ENCODE measurements at regions not wholly inside any gene's neighbourhood (a gene's known extent, or its start where the extent isn't known, plus 50 kb on each side); places are given as distances from the start of the nearest gene placed in this dataset.

- TF ChIP-seq CTCF (IDR thresholded peaks at IDR 0.05; ENCODE audit: insufficient read depth, low read depth, low read length) = no peak
- TF ChIP-seq EZH2 (IDR thresholded peaks at IDR 0.05; ENCODE audit: insufficient read depth, low read length) = no peak
Observed at GRCh38 chr6:41469156-41470028, 76.8 kb upstream of the FOXP4 start.

Data from astrocyte (in vitro differentiated cells and primary cell).